Vagina (tissue), 2 donors: ENCODE measurements at regions not wholly inside any gene's neighbourhood (a gene's known extent, or its start where the extent isn't known, plus 50 kb on each side); places are given as distances from the start of the nearest gene placed in this dataset.

Experiments used
- POLR2AphosphoS5 ChIP-seq, 2 donors: sonication (generic); formaldehyde crosslinking; IDR thresholded peaks; one replicate each; pipeline ENCODE4 v1.9.0; 2017; ENCODE audit warnings: antibody characterized with exemption in 2 of 2, mild to moderate bottlenecking in 2 of 2, low read depth in 1 of 2; ENCODE audit not compliant: insufficient read depth in 1 of 2
- TF ChIP-seq, protein P1 (sequence below), 3 experiments: fragments of 450-650 bp in 2 of 3; fragments of 200-600 bp in 1 of 3; sonication (generic) in 1 of 3; IDR thresholded peaks; one replicate each; pipeline ENCODE4 v1.5.1; 2017 to 2019; ENCODE audit warnings: antibody characterized with exemption in 3 of 3, mild to moderate bottlenecking in 2 of 3, moderate library complexity in 2 of 3

DNA sequence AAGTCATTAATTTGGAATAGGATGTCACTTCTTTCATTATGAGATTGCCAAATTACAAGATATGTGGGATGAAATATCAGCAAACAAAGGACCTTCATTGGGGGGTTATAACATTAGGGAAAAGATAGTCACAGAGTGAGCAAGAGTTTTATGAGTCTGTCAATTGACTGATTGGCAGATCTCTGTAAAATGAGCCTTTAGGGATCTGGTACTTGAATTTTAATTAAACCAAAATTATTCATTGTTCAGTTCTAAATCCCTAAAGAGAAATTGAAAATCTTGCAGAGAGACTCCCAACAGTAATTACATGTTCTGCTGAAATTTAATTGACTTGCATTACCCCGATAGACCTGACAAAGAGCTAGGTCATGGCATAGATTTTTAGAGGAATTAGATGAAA is 768.1 kb upstream of the SPRY2 start:
- TF ChIP-seq, protein P1, sequence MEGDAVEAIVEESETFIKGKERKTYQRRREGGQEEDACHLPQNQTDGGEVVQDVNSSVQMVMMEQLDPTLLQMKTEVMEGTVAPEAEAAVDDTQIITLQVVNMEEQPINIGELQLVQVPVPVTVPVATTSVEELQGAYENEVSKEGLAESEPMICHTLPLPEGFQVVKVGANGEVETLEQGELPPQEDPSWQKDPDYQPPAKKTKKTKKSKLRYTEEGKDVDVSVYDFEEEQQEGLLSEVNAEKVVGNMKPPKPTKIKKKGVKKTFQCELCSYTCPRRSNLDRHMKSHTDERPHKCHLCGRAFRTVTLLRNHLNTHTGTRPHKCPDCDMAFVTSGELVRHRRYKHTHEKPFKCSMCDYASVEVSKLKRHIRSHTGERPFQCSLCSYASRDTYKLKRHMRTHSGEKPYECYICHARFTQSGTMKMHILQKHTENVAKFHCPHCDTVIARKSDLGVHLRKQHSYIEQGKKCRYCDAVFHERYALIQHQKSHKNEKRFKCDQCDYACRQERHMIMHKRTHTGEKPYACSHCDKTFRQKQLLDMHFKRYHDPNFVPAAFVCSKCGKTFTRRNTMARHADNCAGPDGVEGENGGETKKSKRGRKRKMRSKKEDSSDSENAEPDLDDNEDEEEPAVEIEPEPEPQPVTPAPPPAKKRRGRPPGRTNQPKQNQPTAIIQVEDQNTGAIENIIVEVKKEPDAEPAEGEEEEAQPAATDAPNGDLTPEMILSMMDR (IDR thresholded peaks at IDR 0.05): no peak
- no peak for TF ChIP-seq POLR2AphosphoS5 (IDR thresholded peaks at IDR 0.05; ENCODE audit: insufficient read depth in 1 of 2, low read depth in 1 of 2)
